ENCODE measurements at regions not wholly inside any gene's neighbourhood (a gene's known extent, or its start where the extent isn't known, plus 50 kb on each side); places are given as distances from the start of the nearest gene placed in this dataset.

GRCh38 chrX:39629001-39629400 is 468.8 kb downstream of the BCOR start:
- Histone ChIP-seq H2AK5ac (ENCODE audit: insufficient read length, low read length) (no peak overlapping the region), H4K5ac (ENCODE audit: insufficient read length, low read depth, low read length) (no peak overlapping the region), H3K18ac (ENCODE audit: insufficient read length, low read depth, low read length) (no peak overlapping the region), H3K4me2 (ENCODE audit: insufficient read depth, insufficient read length, low read length) (no peak overlapping the region), H3K4me1 (ENCODE audit: insufficient read depth, low read length) (peaks cover 4% of the 10 kb centered on the region; the same call in 1 of the 2 replicates), H3K27ac (ENCODE audit: insufficient read length, low read depth, low read length) (no peak overlapping the region), H4K91ac (ENCODE audit: insufficient read length, low read depth, low read length) (no peak overlapping the region), H3K23me2 (ENCODE audit: insufficient read length, low read depth, low read length, poor library complexity, severe bottlenecking) (no peaks in the 10 kb centered on the region), H3T11ph (ENCODE audit: low read length) (no peak overlapping the region), H3K23ac (ENCODE audit: insufficient read length, low read depth, low read length) (no peak overlapping the region), H4K8ac (replicated peaks; ENCODE audit: insufficient read length, low read depth, low read length) (no peak overlapping the region), H3K79me1 (ENCODE audit: insufficient read depth, low read depth, low read length, poor library complexity, severe bottlenecking) (no peaks in the 10 kb centered on the region), H3K27me3 (ENCODE audit: insufficient read depth, low read length) (no peaks in the 10 kb centered on the region), H2BK12ac (ENCODE audit: insufficient read length, low read depth, low read length) (no peak overlapping the region), H3K9me3 (ENCODE audit: control insufficient read depth, low read depth, low read length) (no peaks in the 10 kb centered on the region), H3K79me2 (ENCODE audit: insufficient read depth, low read length) (no peaks in the 10 kb centered on the region), H2BK120ac (ENCODE audit: low read depth, low read length, poor library complexity, severe bottlenecking) (no peak overlapping the region), H3K4ac (ENCODE audit: low read depth, low read length) (no peak overlapping the region), H2BK20ac (ENCODE audit: low read depth, low read length, poor library complexity, severe bottlenecking) (no peak overlapping the region), H2BK15ac (ENCODE audit: low read depth, low read length) (no peak overlapping the region), H4K20me1 (ENCODE audit: control insufficient read depth, insufficient read depth, insufficient read length) (no peaks in the 10 kb centered on the region), H2AFZ (ENCODE audit: low read length) (no peak overlapping the region), H3K56ac (ENCODE audit: insufficient read length, low read depth, low read length) (no peak overlapping the region), H2BK5ac (ENCODE audit: insufficient read length, low read length) (no peak overlapping the region), H3K9ac (ENCODE audit: extremely low read depth, insufficient read length, low read length) (no peak overlapping the region), H3K14ac (ENCODE audit: insufficient read depth, low read length) (no peak overlapping the region)
- Mint-ChIP-seq H3K27ac (no peak overlapping the region; a peak in 1 of 7 replicates), H3K4me1 (peaks cover 5 to 10% of the 10 kb centered on the region in 2 experiments), H3K27me3 (ENCODE audit: low read depth) (no peaks in the 10 kb centered on the region; the same call in none of the 2 replicates), H3K36me3 (ENCODE audit: insufficient read depth in 1 of 3, low read depth in 3 of 3) (peaks cover 0 to 1% (median 0%) of the 10 kb centered on the region in 3 experiments; a peak in 4 of 7 replicates), H3K9me3 (peaks cover 50 to 70% of the 10 kb centered on the region in 2 experiments), H3K4me3 (no peak overlapping the region)
- TF ChIP-seq CTCF (conservative IDR thresholded peaks at IDR 0.05): no peak
- no CpG with 5 or more reads among the region's 1 CpG for WGBS (ENCODE audit: extremely low coverage, insufficient read length, low lambda C conversion rate)
- DNase-seq: no peak

Data from H9 (cell line).